ENCODE measurements at regions not wholly inside any gene's neighbourhood (a gene's known extent, or its start where the extent isn't known, plus 50 kb on each side); places are given as distances from the start of the nearest gene placed in this dataset.

DNA sequence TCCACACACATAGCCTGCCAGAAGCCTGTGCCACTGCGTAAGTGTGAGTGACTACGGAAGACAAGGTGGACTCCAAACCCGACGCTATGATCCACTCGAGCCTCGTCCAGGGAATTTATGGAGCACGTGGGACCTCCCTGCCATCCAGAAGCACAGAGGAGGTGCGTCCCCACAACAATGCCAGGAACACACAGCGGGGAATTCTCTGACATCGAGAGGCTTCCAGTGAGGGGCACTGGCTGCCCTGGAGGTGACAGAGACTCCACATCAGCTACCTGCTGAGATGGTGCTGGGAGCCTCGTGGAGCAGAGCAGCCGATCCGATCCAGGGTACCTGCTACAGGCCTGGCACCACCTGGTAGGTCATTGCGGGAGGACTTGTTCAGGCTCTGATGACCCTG lies 72.2 kb upstream of the INSIG1 start:
- H3K4me1 Mint-ChIP-seq = peaks cover 73% of the 10 kb centered on the region

DNA sequence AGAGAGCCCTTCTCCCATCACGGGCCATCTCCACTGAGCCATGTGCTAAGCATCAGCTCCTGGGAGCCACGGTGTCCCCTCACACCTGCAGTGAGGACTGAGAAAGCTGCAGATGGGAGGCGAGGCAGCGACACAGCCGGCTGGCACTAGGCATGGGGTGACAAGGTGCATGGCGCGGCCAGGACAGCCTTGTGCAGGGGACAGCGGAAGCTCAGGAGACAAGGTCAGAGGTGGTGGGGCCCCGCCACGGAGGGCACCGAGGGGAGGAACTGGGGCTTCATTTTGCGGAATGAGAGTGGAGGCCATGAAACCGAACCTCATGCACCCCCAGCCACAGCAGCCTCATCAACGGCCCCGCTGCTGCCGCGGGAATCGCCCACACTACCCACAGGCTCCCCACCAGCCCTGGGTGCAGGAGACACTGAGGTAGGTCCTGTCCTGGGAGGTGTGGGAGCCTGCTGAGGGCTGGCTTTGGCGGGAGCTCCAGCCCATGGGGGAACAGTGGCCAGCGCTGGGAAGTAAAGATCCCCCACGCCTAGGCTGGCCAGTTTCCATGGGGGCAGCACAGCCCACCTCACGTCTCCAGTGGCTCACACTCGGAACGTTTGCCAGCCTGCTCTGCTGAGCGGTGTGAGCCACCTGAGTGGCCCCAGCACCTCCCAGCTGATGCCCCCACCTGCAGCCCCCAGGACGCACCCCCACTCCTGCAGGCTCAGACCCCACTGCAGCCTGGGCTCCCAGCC lies 71.2 kb upstream of the INSIG1 start:
- H3K4me3 ChIP-seq = no peak overlapping the region
- Mint-ChIP-seq H3K9me3 (peaks cover 2% of the 10 kb centered on the region), H3K4me1 (peaks cover 70% of the 10 kb centered on the region)

More for the DNA sequence above, 72.2 kb upstream of the INSIG1 start:
- Mint-ChIP-seq H3K36me3 (peaks cover 2% of the 10 kb centered on the region), H3K4me3 (peak overlapping the region; percentile 39), H3K27ac (peak overlapping the region; percentile 80), H3K9me3 (no peaks in the 10 kb centered on the region), H3K27me3 (ENCODE audit: insufficient read depth, low read depth) (peaks cover 3% of the 10 kb centered on the region)
- peaks cover 25% of the 10 kb centered on the region for H3K27me3 ChIP-seq
- H3K36me3 ChIP-seq = no peaks in the 10 kb centered on the region
- peaks cover 20% of the 10 kb centered on the region for H3K4me1 ChIP-seq
- no peak for DNase-seq (ENCODE audit: low spot score)
- no peaks in the 10 kb centered on the region for H3K79me2 ChIP-seq (ENCODE audit: low read depth)
- no peaks in the 10 kb centered on the region for H4K20me1 ChIP-seq (ENCODE audit: low read depth)
- no peak overlapping the region for H3K4me2 ChIP-seq
- no peaks in the 10 kb centered on the region for H3K9me3 ChIP-seq (ENCODE audit: low read depth)
- H3K27ac ChIP-seq = no peak overlapping the region
- no peaks in the 10 kb centered on the region for H3F3A ChIP-seq (ENCODE audit: low read depth)
- no peak overlapping the region for H3K9ac ChIP-seq
- TF ChIP-seq EZH2 (IDR thresholded peaks at IDR 0.05) (no peak), EZH2phosphoT487 (IDR thresholded peaks at IDR 0.05) (no peak)
- TF ChIP-seq, protein P1, sequence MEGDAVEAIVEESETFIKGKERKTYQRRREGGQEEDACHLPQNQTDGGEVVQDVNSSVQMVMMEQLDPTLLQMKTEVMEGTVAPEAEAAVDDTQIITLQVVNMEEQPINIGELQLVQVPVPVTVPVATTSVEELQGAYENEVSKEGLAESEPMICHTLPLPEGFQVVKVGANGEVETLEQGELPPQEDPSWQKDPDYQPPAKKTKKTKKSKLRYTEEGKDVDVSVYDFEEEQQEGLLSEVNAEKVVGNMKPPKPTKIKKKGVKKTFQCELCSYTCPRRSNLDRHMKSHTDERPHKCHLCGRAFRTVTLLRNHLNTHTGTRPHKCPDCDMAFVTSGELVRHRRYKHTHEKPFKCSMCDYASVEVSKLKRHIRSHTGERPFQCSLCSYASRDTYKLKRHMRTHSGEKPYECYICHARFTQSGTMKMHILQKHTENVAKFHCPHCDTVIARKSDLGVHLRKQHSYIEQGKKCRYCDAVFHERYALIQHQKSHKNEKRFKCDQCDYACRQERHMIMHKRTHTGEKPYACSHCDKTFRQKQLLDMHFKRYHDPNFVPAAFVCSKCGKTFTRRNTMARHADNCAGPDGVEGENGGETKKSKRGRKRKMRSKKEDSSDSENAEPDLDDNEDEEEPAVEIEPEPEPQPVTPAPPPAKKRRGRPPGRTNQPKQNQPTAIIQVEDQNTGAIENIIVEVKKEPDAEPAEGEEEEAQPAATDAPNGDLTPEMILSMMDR (IDR thresholded peaks at IDR 0.05) = no peak
- H2AFZ ChIP-seq (replicated peaks) = no peak overlapping the region
- H3K4me3 ChIP-seq = no peak overlapping the region

DNA sequence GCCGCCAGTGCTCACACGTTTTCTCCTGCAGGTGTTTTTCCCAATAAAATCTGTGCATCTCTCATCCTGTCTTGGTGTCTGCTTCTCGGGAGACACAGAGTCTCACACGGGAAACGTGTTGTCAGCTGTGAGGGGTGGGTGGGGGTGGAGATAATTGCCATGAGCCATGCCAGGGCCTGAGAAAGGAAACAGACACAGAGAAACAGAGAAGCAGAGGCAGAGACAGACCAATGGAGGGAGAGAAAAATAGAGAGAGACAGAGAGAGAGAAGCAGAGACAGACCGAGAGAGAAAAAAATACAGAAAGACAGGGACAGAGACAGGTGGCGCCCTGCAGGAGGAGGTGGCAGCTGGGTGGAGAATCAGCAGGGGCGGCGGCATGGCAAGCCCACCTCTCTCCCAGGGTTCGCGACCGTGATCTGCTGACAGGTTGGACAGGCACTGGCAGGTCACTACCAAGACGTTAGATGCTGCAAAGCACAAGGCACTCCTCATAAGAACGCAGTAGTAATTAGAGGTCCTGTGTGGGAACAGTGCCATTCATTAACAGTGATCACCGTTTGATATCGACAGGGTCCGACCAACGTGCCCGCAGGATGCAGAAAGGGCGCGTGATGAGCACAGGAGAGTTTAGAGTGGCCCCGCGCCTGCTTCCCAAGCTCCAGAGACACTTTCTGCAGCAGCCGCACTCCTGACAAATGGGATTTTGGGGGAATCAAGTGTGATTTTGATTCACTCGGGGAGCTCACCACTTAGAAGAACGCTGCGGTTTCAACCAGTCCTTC lies 70.5 kb upstream of the INSIG1 start:
- Histone ChIP-seq H3K79me2 (ENCODE audit: low read depth) (no peaks in the 10 kb centered on the region), H3K27ac (no peak overlapping the region), H2AFZ (replicated peaks) (peak overlapping the region; percentile 15), H3K4me2 (peak overlapping the region; percentile 45), H3F3A (ENCODE audit: low read depth) (no peaks in the 10 kb centered on the region), H3K4me1 (peaks cover 20% of the 10 kb centered on the region), H4K20me1 (ENCODE audit: low read depth) (no peaks in the 10 kb centered on the region), H3K9ac (no peak overlapping the region), H3K4me3 (no peak overlapping the region), H3K36me3 (no peaks in the 10 kb centered on the region), H3K9me3 (ENCODE audit: low read depth) (no peaks in the 10 kb centered on the region), H3K27me3 (peaks cover 25% of the 10 kb centered on the region)
- Mint-ChIP-seq H3K27ac (peak overlapping the region; percentile 88), H3K36me3 (peaks cover 2% of the 10 kb centered on the region), H3K4me3 (peak overlapping the region; percentile 64), H3K9me3 (peaks cover 2% of the 10 kb centered on the region), H3K27me3 (ENCODE audit: insufficient read depth, low read depth) (peaks cover 2% of the 10 kb centered on the region), H3K4me1 (peaks cover 69% of the 10 kb centered on the region)
- TF ChIP-seq EZH2phosphoT487 (IDR thresholded peaks at IDR 0.05) (no peak), EZH2 (IDR thresholded peaks at IDR 0.05) (no peak)
- TF ChIP-seq, protein P1 (IDR thresholded peaks at IDR 0.05) = no peak
- DNase-seq (ENCODE audit: low spot score) = no peak

More for the DNA sequence above, 71.2 kb upstream of the INSIG1 start:
- Mint-ChIP-seq H3K27me3 (ENCODE audit: insufficient read depth, low read depth) (peaks cover 3% of the 10 kb centered on the region), H3K27ac (no peak overlapping the region), H3K4me3 (no peak overlapping the region), H3K36me3 (peaks cover 2% of the 10 kb centered on the region)
- Histone ChIP-seq H3K36me3 (no peaks in the 10 kb centered on the region), H3K4me2 (no peak overlapping the region), H3K27ac (no peak overlapping the region), H3K9ac (no peak overlapping the region), H3K9me3 (ENCODE audit: low read depth) (no peaks in the 10 kb centered on the region), H2AFZ (replicated peaks) (no peak overlapping the region), H3K27me3 (peaks cover 25% of the 10 kb centered on the region), H3K79me2 (ENCODE audit: low read depth) (no peaks in the 10 kb centered on the region), H3K4me1 (peaks cover 20% of the 10 kb centered on the region), H4K20me1 (ENCODE audit: low read depth) (no peaks in the 10 kb centered on the region), H3F3A (ENCODE audit: low read depth) (no peaks in the 10 kb centered on the region)
- no peak for DNase-seq (ENCODE audit: low spot score)
- no peak for TF ChIP-seq EZH2phosphoT487 (IDR thresholded peaks at IDR 0.05)
- TF ChIP-seq, protein P1 (IDR thresholded peaks at IDR 0.05) = no peak
- no peak for TF ChIP-seq EZH2 (IDR thresholded peaks at IDR 0.05)

Measured in neural progenitor cell (in vitro differentiated cells).